ENCODE measurements at regions not wholly inside any gene's neighbourhood (a gene's known extent, or its start where the extent isn't known, plus 50 kb on each side); places are given as distances from the start of the nearest gene placed in this dataset.

DNA sequence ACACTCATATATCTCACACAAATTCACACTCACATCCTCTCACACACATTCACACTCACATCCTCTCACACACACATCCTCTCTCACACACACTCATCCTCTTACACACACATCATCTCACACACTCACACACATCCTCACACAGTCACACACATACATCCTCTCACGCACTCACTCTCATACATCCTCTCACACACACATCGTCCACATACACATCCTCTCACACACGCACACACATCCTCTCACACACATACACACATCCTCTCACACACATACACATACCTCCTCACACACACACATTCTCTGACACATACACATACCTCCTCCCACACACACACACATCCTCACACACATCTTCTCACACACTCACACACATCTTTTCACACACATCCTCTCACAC is 129.1 kb upstream of the SLC30A5 start:
- TF ChIP-seq, protein P1, sequence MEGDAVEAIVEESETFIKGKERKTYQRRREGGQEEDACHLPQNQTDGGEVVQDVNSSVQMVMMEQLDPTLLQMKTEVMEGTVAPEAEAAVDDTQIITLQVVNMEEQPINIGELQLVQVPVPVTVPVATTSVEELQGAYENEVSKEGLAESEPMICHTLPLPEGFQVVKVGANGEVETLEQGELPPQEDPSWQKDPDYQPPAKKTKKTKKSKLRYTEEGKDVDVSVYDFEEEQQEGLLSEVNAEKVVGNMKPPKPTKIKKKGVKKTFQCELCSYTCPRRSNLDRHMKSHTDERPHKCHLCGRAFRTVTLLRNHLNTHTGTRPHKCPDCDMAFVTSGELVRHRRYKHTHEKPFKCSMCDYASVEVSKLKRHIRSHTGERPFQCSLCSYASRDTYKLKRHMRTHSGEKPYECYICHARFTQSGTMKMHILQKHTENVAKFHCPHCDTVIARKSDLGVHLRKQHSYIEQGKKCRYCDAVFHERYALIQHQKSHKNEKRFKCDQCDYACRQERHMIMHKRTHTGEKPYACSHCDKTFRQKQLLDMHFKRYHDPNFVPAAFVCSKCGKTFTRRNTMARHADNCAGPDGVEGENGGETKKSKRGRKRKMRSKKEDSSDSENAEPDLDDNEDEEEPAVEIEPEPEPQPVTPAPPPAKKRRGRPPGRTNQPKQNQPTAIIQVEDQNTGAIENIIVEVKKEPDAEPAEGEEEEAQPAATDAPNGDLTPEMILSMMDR (IDR thresholded peaks at IDR 0.05; ENCODE audit: borderline replicate concordance, extremely low read depth, low read length, poor library complexity, severe bottlenecking) = no peak
- TF ChIP-seq EZH2 (IDR thresholded peaks at IDR 0.05; ENCODE audit: borderline replicate concordance, low read depth, low read length, severe bottlenecking) = no peak

All from DND-41 (cell line).